ENCODE measurements at regions not wholly inside any gene's neighbourhood (a gene's known extent, or its start where the extent isn't known, plus 50 kb on each side); places are given as distances from the start of the nearest gene placed in this dataset.
A peak's percentile ranks its signal among the peaks of the same experiment; 100 is the strongest.

- no peak for DNase-seq (ENCODE audit: low read depth in 2 of 2)
These were observed 78.7 kb upstream of the ATP2B2 start for GRCh38 chr3:10583798-10584708.

- no peak for DNase-seq (ENCODE audit: low read depth in 2 of 2)
These were observed 80.6 kb upstream of the ATP2B2 start for GRCh38 chr3:10585945-10586344.

GRCh38 chr3:10594915-10595314 lies 89.5 kb upstream of the ATP2B2 start:
- peak in 1 of 2 donors; percentile 6 for DNase-seq (ENCODE audit: low read depth in 2 of 2)

GRCh38 chr3:10596746-10597448 lies 91.5 kb upstream of the ATP2B2 start:
- no peak for DNase-seq (ENCODE audit: low read depth in 2 of 2)

- no peak for DNase-seq (ENCODE audit: low read depth in 2 of 2)
These were observed 92.3 kb upstream of the ATP2B2 start for GRCh38 chr3:10597733-10598132.

GRCh38 chr3:10599017-10599416 lies 93.6 kb upstream of the ATP2B2 start:
- no peak for DNase-seq (ENCODE audit: low read depth in 2 of 2)

- DNase-seq (ENCODE audit: low read depth in 2 of 2), result no peak
These were observed 94.1 kb upstream of the ATP2B2 start for GRCh38 chr3:10599444-10599843.

GRCh38 chr3:10600296-10600714 lies 94.9 kb upstream of the ATP2B2 start:
- DNase-seq (ENCODE audit: low read depth in 2 of 2), result no peak

- no peak for DNase-seq (ENCODE audit: low read depth in 2 of 2)
These were observed 95.3 kb upstream of the ATP2B2 start for GRCh38 chr3:10600726-10601125.

- no peak for DNase-seq (ENCODE audit: low read depth in 2 of 2)
These were observed 95.9 kb upstream of the ATP2B2 start for GRCh38 chr3:10601151-10601856.

GRCh38 chr3:10601857-10602230 lies 96.5 kb upstream of the ATP2B2 start:
- no peak for DNase-seq (ENCODE audit: low read depth in 2 of 2)

GRCh38 chr3:10602271-10602670 lies 96.9 kb upstream of the ATP2B2 start:
- DNase-seq (ENCODE audit: low read depth in 2 of 2), result no peak

GRCh38 chr3:10602769-10603768 lies 97.7 kb upstream of the ATP2B2 start:
- peak; percentile 33 to 34 for DNase-seq (ENCODE audit: low read depth in 2 of 2)

- DNase-seq (ENCODE audit: low read depth in 2 of 2), result no peak
These were observed 103.7 kb upstream of the ATP2B2 start for GRCh38 chr3:10609134-10609533.

GRCh38 chr3:10614168-10614567 lies 108.8 kb upstream of the ATP2B2 start:
- DNase-seq (ENCODE audit: low read depth in 2 of 2), result no peak

GRCh38 chr3:10615715-10616114 lies 110.3 kb upstream of the ATP2B2 start:
- no peak for DNase-seq (ENCODE audit: low read depth in 2 of 2)

- no peak for DNase-seq (ENCODE audit: low read depth in 2 of 2)
These were observed 110.9 kb upstream of the ATP2B2 start for GRCh38 chr3:10616321-10616720.

GRCh38 chr3:10619989-10620832 lies 114.8 kb upstream of the ATP2B2 start:
- no peak for DNase-seq (ENCODE audit: low read depth in 2 of 2)

GRCh38 chr3:10620833-10621082 lies 115.4 kb upstream of the ATP2B2 start:
- no peak for DNase-seq (ENCODE audit: low read depth in 2 of 2)

GRCh38 chr3:10623578-10624275 lies 118.3 kb upstream of the ATP2B2 start:
- no peak for DNase-seq (ENCODE audit: low read depth in 2 of 2)

Data from stimulated activated CD4-positive, alpha-beta T cell treated with anti-CD3 and anti-CD28 coated beads, Interleukin-1b, Interleukin-23, amount 100 ng/mL, for 1 hour (primary cell).